Sigmoid colon (tissue), 4 donors: ENCODE measurements at regions not wholly inside any gene's neighbourhood (a gene's known extent, or its start where the extent isn't known, plus 50 kb on each side); places are given as distances from the start of the nearest gene placed in this dataset.

Source experiments
- EP300 ChIP-seq, 4 donors: sonication (generic); formaldehyde crosslinking; IDR thresholded peaks; one replicate each; pipeline ENCODE4 v1.6.1; 2017; ENCODE audit warnings: antibody characterized with exemption in 4 of 4
- POLR2A ChIP-seq, 2 donors: fragments of 450-650 bp; IDR thresholded peaks; one replicate each; pipeline ENCODE4 v1.6.1; 2016; ENCODE audit warnings: antibody characterized with exemption in 2 of 2, mild to moderate bottlenecking in 2 of 2, moderate library complexity in 2 of 2
- POLR2AphosphoS5 ChIP-seq, 4 donors: sonication (generic); formaldehyde crosslinking; IDR thresholded peaks; one replicate each; pipeline ENCODE4 v1.6.1; 2017; ENCODE audit warnings: antibody characterized with exemption in 4 of 4
- TF ChIP-seq, protein P1 (sequence below), 4 experiments: fragments of 450-650 bp in 3 of 4; fragments of 200-600 bp in 1 of 4; IDR thresholded peaks; one replicate each; pipeline ENCODE4 v1.5.1; 2016 to 2019; ENCODE audit warnings: antibody characterized with exemption in 4 of 4, mild to moderate bottlenecking in 3 of 4, moderate library complexity in 2 of 4

DNA sequence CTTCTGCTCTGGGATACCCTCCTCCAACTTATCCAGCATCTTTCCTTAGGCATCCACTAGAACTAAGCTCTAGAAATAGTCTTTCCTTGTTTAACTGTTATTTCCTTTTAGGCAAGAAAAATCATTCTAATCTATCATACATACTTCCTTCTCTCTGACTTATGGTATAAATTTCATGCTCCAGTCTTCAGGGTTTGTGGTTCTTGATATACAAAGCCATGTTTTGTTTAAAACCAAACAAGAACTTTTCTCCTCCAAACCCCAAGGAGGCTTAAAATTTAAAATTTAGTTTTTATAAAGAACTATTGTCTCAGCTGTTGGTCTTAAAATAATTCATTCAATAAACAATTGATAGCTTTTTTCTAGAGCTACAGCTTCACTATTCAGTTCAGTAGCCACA lies 77.2 kb downstream of the CD164 start:
- TF ChIP-seq, protein P1, sequence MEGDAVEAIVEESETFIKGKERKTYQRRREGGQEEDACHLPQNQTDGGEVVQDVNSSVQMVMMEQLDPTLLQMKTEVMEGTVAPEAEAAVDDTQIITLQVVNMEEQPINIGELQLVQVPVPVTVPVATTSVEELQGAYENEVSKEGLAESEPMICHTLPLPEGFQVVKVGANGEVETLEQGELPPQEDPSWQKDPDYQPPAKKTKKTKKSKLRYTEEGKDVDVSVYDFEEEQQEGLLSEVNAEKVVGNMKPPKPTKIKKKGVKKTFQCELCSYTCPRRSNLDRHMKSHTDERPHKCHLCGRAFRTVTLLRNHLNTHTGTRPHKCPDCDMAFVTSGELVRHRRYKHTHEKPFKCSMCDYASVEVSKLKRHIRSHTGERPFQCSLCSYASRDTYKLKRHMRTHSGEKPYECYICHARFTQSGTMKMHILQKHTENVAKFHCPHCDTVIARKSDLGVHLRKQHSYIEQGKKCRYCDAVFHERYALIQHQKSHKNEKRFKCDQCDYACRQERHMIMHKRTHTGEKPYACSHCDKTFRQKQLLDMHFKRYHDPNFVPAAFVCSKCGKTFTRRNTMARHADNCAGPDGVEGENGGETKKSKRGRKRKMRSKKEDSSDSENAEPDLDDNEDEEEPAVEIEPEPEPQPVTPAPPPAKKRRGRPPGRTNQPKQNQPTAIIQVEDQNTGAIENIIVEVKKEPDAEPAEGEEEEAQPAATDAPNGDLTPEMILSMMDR (IDR thresholded peaks at IDR 0.05): no peak
- TF ChIP-seq POLR2A (IDR thresholded peaks at IDR 0.05): no peak
- no peak for TF ChIP-seq POLR2AphosphoS5 (IDR thresholded peaks at IDR 0.05)
- TF ChIP-seq EP300 (IDR thresholded peaks at IDR 0.05): no peak
